CD4-positive, alpha-beta T cell (primary cell): ENCODE measurements at regions not wholly inside any gene's neighbourhood (a gene's known extent, or its start where the extent isn't known, plus 50 kb on each side); places are given as distances from the start of the nearest gene placed in this dataset.

Source experiments
- ATAC-seq: fragments of 200-7000 bp; cut with Tn5 transposase; one replicate; pipeline ENCODE4 v1.10.0; 2022; ENCODE audit warnings: mild to moderate bottlenecking; ENCODE audit not compliant: poor library complexity
- CTCF ChIA-PET: fragments of 350-600 bp; sonication (Branson Sonifier 250); formaldehyde crosslinking; loops from one replicate; lab custom pipeline; 2021; ENCODE audit warnings: antibody characterized with exemption, inconsistent platforms; lab: Charles Lee
- POLR2A ChIA-PET: fragments of 350-600 bp; sonication (Branson Sonifier 250); formaldehyde crosslinking; loops from one replicate; lab custom pipeline; 2021; ENCODE audit warnings: antibody characterized with exemption, inconsistent platforms; lab: Charles Lee
- DNase-seq, 14 experiments: peaks; one replicate each; pipeline ENCODE4 v3.0.0-alpha.2; 2013 to 2020; ENCODE audit warnings: mixed read lengths in 2 of 14
- H3K27ac ChIP-seq, 2 donors: one replicate each; pipeline versions ENCODE4 v1.5.1 to v1.7.0; 2013; ENCODE audit warnings: low read length in 2 of 2, low read depth in 1 of 2, mild to moderate bottlenecking in 1 of 2
- H3K27me3 ChIP-seq, 2 experiments: 1 replicate in 1 of 2; 2 replicates in 1 of 2; pipeline versions ENCODE4 v1.6.1 to v1.7.0; 2013; ENCODE audit warnings: low read length in 2 of 2, control low read depth in 1 of 2, mild to moderate bottlenecking in 1 of 2, moderate library complexity in 1 of 2; ENCODE audit not compliant: insufficient read depth in 2 of 2, control insufficient read depth in 1 of 2
- H3K36me3 ChIP-seq: one replicate; pipeline ENCODE4 v1.6.1; 2013; ENCODE audit warnings: low read length, control low read depth; ENCODE audit not compliant: insufficient read depth
- H3K4me1 ChIP-seq: one replicate; pipeline ENCODE4 v1.6.1; 2013; ENCODE audit warnings: low read length, control low read depth; ENCODE audit not compliant: insufficient read depth
- H3K4me3 ChIP-seq: one replicate; pipeline ENCODE4 v1.5.1; 2013; ENCODE audit warnings: mild to moderate bottlenecking, low read length, moderate library complexity
- H3K9me3 ChIP-seq, 2 experiments: 1 replicate in 1 of 2; 2 replicates in 1 of 2; pipeline versions ENCODE4 v1.6.1 to v1.7.0; 2013; ENCODE audit warnings: low read length in 2 of 2, mild to moderate bottlenecking in 2 of 2, control low read depth in 1 of 2, moderate library complexity in 1 of 2; ENCODE audit not compliant: control insufficient read depth in 1 of 2, insufficient read depth in 1 of 2
- H3K27ac Mint-ChIP-seq: one replicate; pipeline ENCODE4 v1.8.0; 2020; ENCODE audit warnings: mixed read lengths
- H3K27me3 Mint-ChIP-seq: one replicate; pipeline ENCODE4 v1.8.0; 2021; ENCODE audit warnings: mixed read lengths
- H3K36me3 Mint-ChIP-seq: one replicate; pipeline ENCODE4 v1.8.0; 2021; ENCODE audit warnings: low read depth, mixed read lengths
- H3K4me1 Mint-ChIP-seq: one replicate; pipeline ENCODE4 v1.8.0; 2021; ENCODE audit warnings: low read depth, mixed read lengths
- H3K4me3 Mint-ChIP-seq: one replicate; pipeline ENCODE4 v1.8.0; 2020; ENCODE audit warnings: mild to moderate bottlenecking, mixed read lengths
- H3K9me3 Mint-ChIP-seq: one replicate; pipeline ENCODE4 v1.8.0; 2020; ENCODE audit warnings: mixed read lengths
- CTCF ChIP-seq: fragments of 200-600 bp; IDR thresholded peaks from one replicate; pipeline ENCODE4 v1.8.0; 2022; ENCODE audit warnings: antibody characterized with exemption, mild to moderate bottlenecking
- intact Hi-C, 2 experiments: fragments of 100-400 bp; cut with DNase I in 1 of 2; cut with micrococcal nuclease in 1 of 2; formaldehyde crosslinking; loops; one replicate each; pipeline versions ENCODE4 v1.15.1 to v1.9.0; 2023 to 2025; cut with DNase I, micrococcal nuclease

DNA sequence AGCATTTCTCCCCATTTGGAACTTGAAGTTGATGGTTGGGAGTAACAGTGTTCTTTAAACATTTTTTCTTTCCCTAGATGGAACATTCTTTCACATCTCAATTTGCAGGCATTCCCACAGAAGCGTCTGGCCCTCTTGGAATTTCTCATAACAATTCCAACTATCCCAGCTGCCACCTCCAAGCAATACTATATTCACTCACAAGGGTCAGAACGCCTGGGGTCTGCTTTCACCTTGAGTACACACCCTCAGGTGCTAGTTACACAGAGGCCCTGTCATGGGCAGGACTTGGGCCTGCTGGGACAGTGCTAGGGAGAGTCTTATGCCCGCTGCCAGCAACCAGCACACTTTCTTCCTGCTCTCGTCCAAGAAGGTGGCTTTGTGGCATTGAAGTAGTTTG lies 136.5 kb downstream of the JCAD start:
- H3K9me3 Mint-ChIP-seq: peaks cover 3% of the 10 kb centered on the region
- no peaks in the 10 kb centered on the region for H3K36me3 ChIP-seq
- H3K4me1 Mint-ChIP-seq: no peaks in the 10 kb centered on the region
- peaks cover 26% of the 10 kb centered on the region for H3K27me3 Mint-ChIP-seq
- H3K4me3 Mint-ChIP-seq: no peak overlapping the region
- no peaks in the 10 kb centered on the region for H3K4me1 ChIP-seq
- POLR2A ChIA-PET: no interaction called here
- H3K9me3 ChIP-seq: peaks cover 0 to 6% of the 10 kb centered on the region in 2 experiments
- no peak overlapping the region for H3K27ac ChIP-seq
- CTCF ChIA-PET: no interaction called here
- TF ChIP-seq CTCF: no peak
- H3K27me3 ChIP-seq: peaks cover 6 to 15% of the 10 kb centered on the region in 2 experiments
- ATAC-seq: no peak
- DNase-seq: no peak
- H3K4me3 ChIP-seq: no peak overlapping the region
- intact Hi-C loops: no loop called here
- H3K36me3 Mint-ChIP-seq: no peaks in the 10 kb centered on the region
- no peak overlapping the region for H3K27ac Mint-ChIP-seq

DNA sequence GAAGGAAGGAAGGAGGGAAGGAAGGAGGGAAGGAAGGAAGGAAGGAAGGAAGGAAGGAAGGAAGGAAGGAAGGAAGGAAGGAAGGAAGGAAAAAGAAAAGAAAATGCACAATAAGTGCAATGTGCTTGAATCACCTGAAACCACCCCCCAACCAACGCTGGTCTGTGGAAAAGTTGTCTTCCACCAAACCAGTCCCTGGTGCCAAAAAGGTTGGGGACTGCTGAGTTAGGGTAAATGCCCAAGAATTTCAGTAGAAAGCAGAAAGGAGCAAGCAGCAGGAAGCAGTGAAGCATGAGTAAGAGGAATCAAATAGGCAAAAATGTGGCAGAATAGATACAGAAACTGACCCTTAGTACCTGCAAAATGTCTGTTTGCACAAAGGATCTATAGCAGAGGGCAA lies 137.2 kb downstream of the JCAD start:
- Mint-ChIP-seq H3K4me1 (no peaks in the 10 kb centered on the region), H3K36me3 (no peaks in the 10 kb centered on the region), H3K27me3 (peaks cover 23% of the 10 kb centered on the region), H3K27ac (no peak overlapping the region), H3K9me3 (peaks cover 3% of the 10 kb centered on the region), H3K4me3 (no peak overlapping the region)
- no peak for ATAC-seq
- CTCF ChIA-PET: no interaction called here
- POLR2A ChIA-PET: no interaction called here
- H3K27me3 ChIP-seq: peaks cover 6 to 15% of the 10 kb centered on the region in 2 experiments
- H3K36me3 ChIP-seq: no peaks in the 10 kb centered on the region
- TF ChIP-seq CTCF: no peak
- no peaks in the 10 kb centered on the region for H3K4me1 ChIP-seq
- intact Hi-C loops: no loop called here
- no peak overlapping the region for H3K27ac ChIP-seq
- H3K9me3 ChIP-seq: peaks cover 0 to 3% of the 10 kb centered on the region in 2 experiments
- DNase-seq: no peak
- no peak overlapping the region for H3K4me3 ChIP-seq

DNA sequence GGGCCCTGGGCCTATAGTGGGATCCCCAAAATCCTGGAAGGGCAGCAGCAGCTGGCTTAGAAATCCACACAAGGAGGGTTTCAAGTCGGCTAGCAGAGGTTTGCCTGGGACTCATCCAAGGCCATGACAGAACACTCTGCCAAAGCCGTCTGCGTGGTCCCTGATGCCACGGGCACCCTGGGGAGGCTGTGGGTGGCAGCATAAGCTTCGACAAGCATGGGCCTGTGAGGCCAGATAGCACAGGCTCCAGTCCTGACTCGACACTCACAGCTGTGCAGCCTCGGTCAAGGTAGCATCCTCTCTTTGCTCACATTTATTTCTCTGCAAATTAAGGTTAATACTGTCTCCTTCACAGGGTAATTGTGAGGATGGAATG lies 138.3 kb downstream of the JCAD start:
- ChIA-PET CTCF (no interaction called here), POLR2A (no interaction called here)
- no peaks in the 10 kb centered on the region for H3K36me3 Mint-ChIP-seq
- H3K4me1 ChIP-seq: no peaks in the 10 kb centered on the region
- ATAC-seq: no peak
- no peaks in the 10 kb centered on the region for H3K36me3 ChIP-seq
- peaks cover 23% of the 10 kb centered on the region for H3K27me3 Mint-ChIP-seq
- TF ChIP-seq CTCF: no peak
- intact Hi-C loops: no loop called here
- H3K4me1 Mint-ChIP-seq: no peaks in the 10 kb centered on the region
- H3K4me3 ChIP-seq: no peak overlapping the region
- H3K27ac ChIP-seq: no peak overlapping the region
- no peak overlapping the region for H3K4me3 Mint-ChIP-seq
- DNase-seq: no peak
- H3K9me3 ChIP-seq: peaks cover 0 to 3% of the 10 kb centered on the region in 2 experiments
- H3K27me3 ChIP-seq: peaks cover 6 to 15% of the 10 kb centered on the region in 2 experiments
- no peak overlapping the region for H3K27ac Mint-ChIP-seq
- no peaks in the 10 kb centered on the region for H3K9me3 Mint-ChIP-seq
